BJ (cell line): ENCODE measurements at regions not wholly inside any gene's neighbourhood (a gene's known extent, or its start where the extent isn't known, plus 50 kb on each side); places are given as distances from the start of the nearest gene placed in this dataset.
"Not testable (repeated sequence)": the region's sequence is repeated elsewhere in the genome, so short reads cannot be mapped to it uniquely, and the experiment has no call there.

Source experiments
- CTCF ChIA-PET: fragments of 350-600 bp; formaldehyde crosslinking; extraction: SDS; loops from one replicate; lab custom pipeline; 2021; ENCODE audit warnings: antibody characterized with exemption, inconsistent platforms; lab: Yijun Ruan, JAX
- POLR2A ChIA-PET: fragments of 300-600 bp; sonication (Branson Sonifier 250); formaldehyde crosslinking; extraction: SDS; loops from one replicate; lab custom pipeline; 2021; ENCODE audit warnings: antibody characterized with exemption; lab: Charles Lee
- DNase-seq: peaks from one replicate; pipeline ENCODE4 v3.0.0-alpha.2; 2011; ENCODE audit warnings: low read depth
- H3K27me3 ChIP-seq: 2 replicates; pipeline ENCODE4 v1.6.0; 2011; ENCODE audit warnings: low read length; ENCODE audit not compliant: control insufficient read depth, insufficient read depth
- H3K36me3 ChIP-seq: 2 replicates; pipeline ENCODE4 v1.5.1; 2011; ENCODE audit warnings: low read length; ENCODE audit not compliant: control insufficient read depth, insufficient read depth
- H3K4me3 ChIP-seq: 2 replicates; pipeline ENCODE4 v1.5.1; 2011; ENCODE audit warnings: low read depth, mild to moderate bottlenecking, control low read depth, low read length
- TF ChIP-seq, protein P1 (sequence below): IDR thresholded peaks from 2 replicates; pipeline ENCODE4 v1.5.1; 2011; ENCODE audit warnings: low read depth, mild to moderate bottlenecking, control low read depth, inconsistent platforms, low read length, moderate library complexity; ENCODE audit not compliant: insufficient read depth

DNA sequence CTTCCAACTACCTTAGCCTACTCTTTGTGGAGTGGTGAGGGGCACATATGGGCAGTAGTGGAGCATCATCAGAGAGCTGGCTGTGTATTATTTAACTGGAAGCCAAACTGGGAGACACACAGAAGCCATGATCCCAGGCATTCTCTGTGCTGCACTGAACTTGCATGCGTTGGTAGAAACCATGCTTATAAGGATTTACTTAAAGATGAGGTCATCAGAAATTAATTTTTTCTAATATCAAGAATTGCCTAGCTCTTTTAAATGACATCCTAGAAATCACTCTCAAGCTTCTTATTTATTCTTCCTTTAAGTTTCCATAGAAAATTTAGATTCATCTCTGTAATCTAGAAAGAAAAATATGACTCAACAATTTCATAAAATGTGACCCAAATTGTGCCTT is 136.2 kb downstream of the KCNK1 start:
- TF ChIP-seq, protein P1, sequence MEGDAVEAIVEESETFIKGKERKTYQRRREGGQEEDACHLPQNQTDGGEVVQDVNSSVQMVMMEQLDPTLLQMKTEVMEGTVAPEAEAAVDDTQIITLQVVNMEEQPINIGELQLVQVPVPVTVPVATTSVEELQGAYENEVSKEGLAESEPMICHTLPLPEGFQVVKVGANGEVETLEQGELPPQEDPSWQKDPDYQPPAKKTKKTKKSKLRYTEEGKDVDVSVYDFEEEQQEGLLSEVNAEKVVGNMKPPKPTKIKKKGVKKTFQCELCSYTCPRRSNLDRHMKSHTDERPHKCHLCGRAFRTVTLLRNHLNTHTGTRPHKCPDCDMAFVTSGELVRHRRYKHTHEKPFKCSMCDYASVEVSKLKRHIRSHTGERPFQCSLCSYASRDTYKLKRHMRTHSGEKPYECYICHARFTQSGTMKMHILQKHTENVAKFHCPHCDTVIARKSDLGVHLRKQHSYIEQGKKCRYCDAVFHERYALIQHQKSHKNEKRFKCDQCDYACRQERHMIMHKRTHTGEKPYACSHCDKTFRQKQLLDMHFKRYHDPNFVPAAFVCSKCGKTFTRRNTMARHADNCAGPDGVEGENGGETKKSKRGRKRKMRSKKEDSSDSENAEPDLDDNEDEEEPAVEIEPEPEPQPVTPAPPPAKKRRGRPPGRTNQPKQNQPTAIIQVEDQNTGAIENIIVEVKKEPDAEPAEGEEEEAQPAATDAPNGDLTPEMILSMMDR = no peak
- Histone ChIP-seq H3K27me3 (no peaks in the 10 kb centered on the region), H3K36me3 (no peaks in the 10 kb centered on the region), H3K4me3 (no peak overlapping the region)
- no peak for DNase-seq
- ChIA-PET POLR2A (no interaction called here), CTCF (no interaction called here)

DNA sequence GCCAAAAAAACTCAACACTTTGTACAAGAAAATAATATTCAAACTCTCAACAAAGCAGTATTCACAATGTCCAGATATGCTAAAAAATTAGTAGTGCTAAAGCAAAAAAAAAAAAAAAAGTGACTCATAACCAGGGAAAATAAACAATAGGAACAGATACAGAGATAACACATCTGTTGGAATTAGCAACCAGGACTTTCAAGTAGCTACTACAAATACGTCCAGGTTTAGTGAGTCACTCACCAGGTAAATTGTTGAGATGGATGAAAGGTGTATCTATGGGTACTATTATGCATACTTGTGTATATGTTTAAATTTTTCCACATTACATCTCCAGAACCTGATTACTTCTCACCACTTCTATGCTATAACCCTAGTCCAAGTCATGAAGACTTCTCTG is 144.8 kb upstream of the SLC35F3 start:
- ChIA-PET CTCF (no interaction called here), POLR2A (no interaction called here)
- Histone ChIP-seq H3K4me3 (no peak overlapping the region), H3K27me3 (no peaks in the 10 kb centered on the region), H3K36me3 (no peaks in the 10 kb centered on the region)
- TF ChIP-seq, protein P1 = no peak
- no peak for DNase-seq

GRCh38 chr1:233764304-233764703 is 140.2 kb upstream of the SLC35F3 start:
- CTCF ChIA-PET, H3K4me3 ChIP-seq, H3K36me3 ChIP-seq, POLR2A ChIA-PET, H3K27me3 ChIP-seq, DNase-seq: not testable (repeated sequence)

DNA sequence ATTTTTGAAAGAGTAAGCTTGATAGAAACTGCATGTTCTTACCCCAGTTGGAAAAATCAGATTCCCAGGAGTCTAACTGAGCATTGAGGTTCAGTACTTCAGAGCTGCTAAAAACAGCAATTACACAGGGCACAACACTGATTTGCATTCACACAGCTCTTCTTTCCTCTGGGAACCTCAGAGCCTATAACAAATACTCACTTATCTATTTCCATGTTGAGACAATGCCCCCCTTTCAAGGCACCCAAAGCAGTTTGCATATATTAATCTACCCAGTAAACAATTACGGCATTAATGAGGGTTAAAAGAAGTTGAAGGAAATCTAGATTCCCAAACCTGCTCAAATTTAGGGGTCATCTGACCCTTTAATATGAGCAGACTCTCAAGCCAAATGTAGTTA is 126.9 kb upstream of the SLC35F3 start:
- Histone ChIP-seq H3K36me3 (no peaks in the 10 kb centered on the region), H3K4me3 (no peak overlapping the region), H3K27me3 (no peaks in the 10 kb centered on the region)
- ChIA-PET POLR2A (no interaction called here), CTCF (no interaction called here)
- TF ChIP-seq, protein P1 = no peak
- no peak for DNase-seq

DNA sequence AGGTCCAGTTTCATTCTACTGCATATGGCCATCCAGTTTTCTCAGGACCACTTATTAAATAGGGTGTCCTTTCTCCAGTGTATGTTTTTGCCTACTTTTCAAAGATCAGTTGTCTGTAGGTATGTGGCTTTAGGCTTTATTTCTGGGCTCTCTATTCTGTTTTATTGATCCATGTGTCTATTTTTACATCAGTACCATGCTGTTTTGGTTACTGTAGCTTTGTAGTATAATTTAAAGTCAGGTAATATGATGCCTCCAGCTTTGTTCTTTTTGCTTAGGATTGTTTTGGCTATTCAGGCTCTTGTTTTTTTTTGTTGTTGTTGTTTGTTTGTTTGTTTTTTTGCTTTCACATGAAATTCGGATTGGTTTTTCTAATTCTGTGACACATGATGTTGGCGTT is 124.4 kb upstream of the SLC35F3 start:
- no peaks in the 10 kb centered on the region for H3K27me3 ChIP-seq
- H3K4me3 ChIP-seq = no peak overlapping the region
- DNase-seq = no peak
- POLR2A ChIA-PET = no interaction called here
- no peaks in the 10 kb centered on the region for H3K36me3 ChIP-seq
- CTCF ChIA-PET = no interaction called here
- TF ChIP-seq, protein P1 = no peak

- TF ChIP-seq, protein P1 = no peak
- Histone ChIP-seq H3K36me3 (no peaks in the 10 kb centered on the region), H3K4me3 (no peak overlapping the region), H3K27me3 (no peaks in the 10 kb centered on the region)
- ChIA-PET CTCF (interaction anchor here (0.7 to 2.6 kb wide), 2 partner anchors 12 to 341 kb away, joined by 3 to 8 read pairs; no protein-coding TSS in a partner anchor), POLR2A (no interaction called here)
- DNase-seq = no peak
Measured at GRCh38 chr1:233782937-233783586, 121.4 kb upstream of the SLC35F3 start.
